Activated T-cell treated with anti-CD3 and anti-CD28 coated beads, Interleukin-2, amount 50 U/mL, for 72 hours (primary cell): ENCODE measurements at regions not wholly inside any gene's neighbourhood (a gene's known extent, or its start where the extent isn't known, plus 50 kb on each side); places are given as distances from the start of the nearest gene placed in this dataset.

Source experiments
- ATAC-seq, 2 donors: fragments of 150-1000 bp; cut with Tn5 transposase; replicated peaks in 1 of 2; 2 replicates each; pipeline ENCODE4 v1.10.0; 2021; ENCODE audit warnings: moderate library complexity in 2 of 2, mild to moderate bottlenecking in 1 of 2
- DNase-seq, 2 donors: peaks; one replicate each; pipeline ENCODE4 v3.0.0; 2021 to 2022; ENCODE audit warnings: mixed read lengths in 1 of 2
- H3K27ac Mint-ChIP-seq: one replicate; pipeline ENCODE4 v1.8.0; 2022; ENCODE audit warnings: mild to moderate bottlenecking, moderate library complexity, mixed read lengths
- H3K27me3 Mint-ChIP-seq: one replicate; pipeline ENCODE4 v1.8.0; 2022; ENCODE audit warnings: low read depth, mixed read lengths
- H3K36me3 Mint-ChIP-seq, 2 donors: one replicate each; pipeline ENCODE4 v1.8.0; 2022; ENCODE audit warnings: mixed read lengths in 2 of 2, mild to moderate bottlenecking in 1 of 2; ENCODE audit not compliant: insufficient read depth in 2 of 2
- H3K4me1 Mint-ChIP-seq: one replicate; pipeline ENCODE4 v1.8.0; 2022; ENCODE audit warnings: low read depth, mixed read lengths
- H3K4me3 Mint-ChIP-seq, 2 donors: one replicate each; pipeline ENCODE4 v1.8.0; 2022; ENCODE audit warnings: mild to moderate bottlenecking in 2 of 2, mixed read lengths in 2 of 2, moderate library complexity in 2 of 2
- H3K9me3 Mint-ChIP-seq, 2 donors: one replicate each; pipeline ENCODE4 v1.8.0; 2022; ENCODE audit warnings: mixed read lengths in 2 of 2

- peaks cover 27% of the 10 kb centered on the region for H3K4me1 Mint-ChIP-seq
- no peak overlapping the region for H3K27ac Mint-ChIP-seq
- peaks cover 75% of the 10 kb centered on the region for H3K27me3 Mint-ChIP-seq
- H3K9me3 Mint-ChIP-seq: no peaks in the 10 kb centered on the region
- ATAC-seq (no peak), DNase-seq (no peak)
- no peak overlapping the region for H3K4me3 Mint-ChIP-seq
- no peaks in the 10 kb centered on the region for H3K36me3 Mint-ChIP-seq
These were observed 94.9 kb upstream of the TNC start for GRCh38 chr9:115212832-115213231.

GRCh38 chr9:115213818-115214334 is 95.9 kb upstream of the TNC start:
- no peak for DNase-seq
- Mint-ChIP-seq H3K9me3 (no peaks in the 10 kb centered on the region), H3K4me1 (peaks cover 17% of the 10 kb centered on the region), H3K36me3 (no peaks in the 10 kb centered on the region), H3K4me3 (no peak overlapping the region), H3K27me3 (peaks cover 77% of the 10 kb centered on the region), H3K27ac (no peak overlapping the region)
- ATAC-seq: no peak

GRCh38 chr9:115216873-115217272 is 98.9 kb upstream of the TNC start:
- Mint-ChIP-seq H3K4me3 (no peak overlapping the region), H3K36me3 (no peaks in the 10 kb centered on the region), H3K27me3 (peaks cover 65% of the 10 kb centered on the region), H3K27ac (no peak overlapping the region), H3K4me1 (no peaks in the 10 kb centered on the region), H3K9me3 (no peaks in the 10 kb centered on the region)
- ATAC-seq (no peak), DNase-seq (no peak)

- Mint-ChIP-seq H3K4me3 (no peak overlapping the region), H3K9me3 (no peaks in the 10 kb centered on the region), H3K27ac (no peak overlapping the region), H3K36me3 (no peaks in the 10 kb centered on the region), H3K4me1 (no peaks in the 10 kb centered on the region), H3K27me3 (peaks cover 59% of the 10 kb centered on the region)
- DNase-seq (no peak), ATAC-seq (no peak)
These were observed 102.5 kb upstream of the TNC start for GRCh38 chr9:115220319-115221005.

- no peaks in the 10 kb centered on the region for H3K9me3 Mint-ChIP-seq
- H3K4me1 Mint-ChIP-seq: no peaks in the 10 kb centered on the region
- DNase-seq (no peak), ATAC-seq (no peak)
- H3K4me3 Mint-ChIP-seq: no peak overlapping the region
- H3K27ac Mint-ChIP-seq: no peak overlapping the region
- no peaks in the 10 kb centered on the region for H3K36me3 Mint-ChIP-seq
- peaks cover 38% of the 10 kb centered on the region for H3K27me3 Mint-ChIP-seq
These were observed 105.5 kb upstream of the TNC start for GRCh38 chr9:115223471-115223870.

- H3K36me3 Mint-ChIP-seq: no peaks in the 10 kb centered on the region
- no peak overlapping the region for H3K27ac Mint-ChIP-seq
- peaks cover 33% of the 10 kb centered on the region for H3K27me3 Mint-ChIP-seq
These were observed 107.6 kb upstream of the TNC start for GRCh38 chr9:115225459-115226116.

GRCh38 chr9:115226152-115226551 is 108.2 kb upstream of the TNC start:
- ATAC-seq (no peak), DNase-seq (no peak)
- Mint-ChIP-seq H3K9me3 (no peaks in the 10 kb centered on the region), H3K4me1 (no peaks in the 10 kb centered on the region), H3K27me3 (peaks cover 33% of the 10 kb centered on the region), H3K27ac (no peak overlapping the region), H3K36me3 (no peaks in the 10 kb centered on the region), H3K4me3 (no peak overlapping the region)

More at GRCh38 chr9:115225459-115226116, 107.6 kb upstream of the TNC start:
- Mint-ChIP-seq H3K9me3 (no peaks in the 10 kb centered on the region), H3K4me3 (no peak overlapping the region), H3K4me1 (no peaks in the 10 kb centered on the region)
- DNase-seq (no peak), ATAC-seq (no peak)

GRCh38 chr9:115229496-115229895 is 111.5 kb upstream of the TNC start:
- no peaks in the 10 kb centered on the region for H3K9me3 Mint-ChIP-seq
- H3K4me1 Mint-ChIP-seq: no peaks in the 10 kb centered on the region
- peaks cover 26% of the 10 kb centered on the region for H3K27me3 Mint-ChIP-seq
- H3K4me3 Mint-ChIP-seq: no peak overlapping the region
- DNase-seq (no peak), ATAC-seq (no peak)
- no peak overlapping the region for H3K27ac Mint-ChIP-seq
- no peaks in the 10 kb centered on the region for H3K36me3 Mint-ChIP-seq

- Mint-ChIP-seq H3K9me3 (no peaks in the 10 kb centered on the region), H3K4me1 (no peaks in the 10 kb centered on the region), H3K4me3 (no peak overlapping the region), H3K27ac (no peak overlapping the region), H3K36me3 (no peaks in the 10 kb centered on the region), H3K27me3 (peaks cover 32% of the 10 kb centered on the region)
- no peak for ATAC-seq
- no peak for DNase-seq
These were observed 113.1 kb upstream of the TNC start for GRCh38 chr9:115230924-115231515.

- DNase-seq (no peak), ATAC-seq (no peak)
- Mint-ChIP-seq H3K4me3 (no peak overlapping the region), H3K9me3 (no peaks in the 10 kb centered on the region), H3K27ac (no peak overlapping the region), H3K4me1 (no peaks in the 10 kb centered on the region), H3K36me3 (no peaks in the 10 kb centered on the region), H3K27me3 (peaks cover 43% of the 10 kb centered on the region)
These were observed 114.3 kb upstream of the TNC start for GRCh38 chr9:115232181-115232774.

- Mint-ChIP-seq H3K27me3 (peaks cover 46% of the 10 kb centered on the region), H3K36me3 (no peaks in the 10 kb centered on the region), H3K27ac (no peak overlapping the region), H3K4me1 (no peaks in the 10 kb centered on the region), H3K4me3 (no peak overlapping the region), H3K9me3 (no peaks in the 10 kb centered on the region)
- DNase-seq: no peak
- no peak for ATAC-seq
These were observed 116.1 kb upstream of the TNC start for GRCh38 chr9:115234094-115234493.

GRCh38 chr9:115235221-115235620 is 117.3 kb upstream of the TNC start:
- ATAC-seq (no peak), DNase-seq (no peak)
- no peak overlapping the region for H3K4me3 Mint-ChIP-seq
- H3K4me1 Mint-ChIP-seq: no peaks in the 10 kb centered on the region
- peaks cover 55% of the 10 kb centered on the region for H3K27me3 Mint-ChIP-seq
- H3K27ac Mint-ChIP-seq: no peak overlapping the region
- no peaks in the 10 kb centered on the region for H3K9me3 Mint-ChIP-seq
- no peaks in the 10 kb centered on the region for H3K36me3 Mint-ChIP-seq

- no peak overlapping the region for H3K27ac Mint-ChIP-seq
- peaks cover 54% of the 10 kb centered on the region for H3K27me3 Mint-ChIP-seq
- H3K4me1 Mint-ChIP-seq: no peaks in the 10 kb centered on the region
- no peaks in the 10 kb centered on the region for H3K36me3 Mint-ChIP-seq
- H3K4me3 Mint-ChIP-seq: no peak overlapping the region
- H3K9me3 Mint-ChIP-seq: no peaks in the 10 kb centered on the region
- ATAC-seq (no peak), DNase-seq (no peak)
These were observed 119.5 kb upstream of the TNC start for GRCh38 chr9:115237385-115237998.
